ENCODE measurements at regions not wholly inside any gene's neighbourhood (a gene's known extent, or its start where the extent isn't known, plus 50 kb on each side); places are given as distances from the start of the nearest gene placed in this dataset.

GRCh38 chrX:40171513-40172400, 74.0 kb upstream of the BCOR start:
- DNase-seq (ENCODE audit: low read depth): peak; percentile 38
- peak overlapping the region; percentile 36 for H3K4me3 ChIP-seq (ENCODE audit: low read length)
- no peak for TF ChIP-seq CTCF (IDR thresholded peaks at IDR 0.05; ENCODE audit: insufficient read depth, low read depth, low read length, missing control alignments)

GRCh38 chrX:40170830-40171512, 73.2 kb upstream of the BCOR start:
- TF ChIP-seq CTCF (IDR thresholded peaks at IDR 0.05; ENCODE audit: insufficient read depth, low read depth, low read length, missing control alignments): no peak
- no peak for DNase-seq (ENCODE audit: low read depth)
- no peak overlapping the region for H3K4me3 ChIP-seq (ENCODE audit: low read length)

GRCh38 chrX:40169193-40170101, 71.7 kb upstream of the BCOR start:
- TF ChIP-seq CTCF (IDR thresholded peaks at IDR 0.05; ENCODE audit: insufficient read depth, low read depth, low read length, missing control alignments): peak; percentile 48
- peak; percentile 72 for DNase-seq (ENCODE audit: low read depth)
- H3K4me3 ChIP-seq (ENCODE audit: low read length): no peak overlapping the region

- no peak for DNase-seq (ENCODE audit: low read depth)
- TF ChIP-seq CTCF (IDR thresholded peaks at IDR 0.05; ENCODE audit: insufficient read depth, low read depth, low read length, missing control alignments): no peak
- no peak overlapping the region for H3K4me3 ChIP-seq (ENCODE audit: low read length)
These were observed 70.8 kb upstream of the BCOR start for GRCh38 chrX:40168480-40169011.

GRCh38 chrX:40167850-40168479, 70.2 kb upstream of the BCOR start:
- peak overlapping the region; percentile 15 for H3K4me3 ChIP-seq (ENCODE audit: low read length)
- DNase-seq (ENCODE audit: low read depth): no peak

More at GRCh38 chrX:40167850-40168479, 70.2 kb upstream of the BCOR start:
- no peak for TF ChIP-seq CTCF (IDR thresholded peaks at IDR 0.05; ENCODE audit: insufficient read depth, low read depth, low read length, missing control alignments)
